AG04449 (cell line): ENCODE measurements at regions not wholly inside any gene's neighbourhood (a gene's known extent, or its start where the extent isn't known, plus 50 kb on each side); places are given as distances from the start of the nearest gene placed in this dataset.

Experiments used
- CTCF ChIA-PET: fragments of 350-600 bp; formaldehyde crosslinking; extraction: SDS; loops from one replicate; lab custom pipeline; 2021; ENCODE audit warnings: antibody characterized with exemption; lab: Yijun Ruan, JAX
- POLR2A ChIA-PET: fragments of 400-600, 350-600 bp; formaldehyde crosslinking; extraction: SDS; loops from one replicate; lab custom pipeline; 2020; ENCODE audit warnings: antibody characterized with exemption, inconsistent platforms; lab: Yijun Ruan, JAX
- DNase-seq: peaks from one replicate; pipeline ENCODE4 v3.0.0-alpha.2; 2010; ENCODE audit warnings: low read depth, low spot score
- H3K4me3 ChIP-seq: 2 replicates; pipeline ENCODE4 v1.5.1; 2011; ENCODE audit warnings: low read depth, mild to moderate bottlenecking, control low read depth, low read length
- TF ChIP-seq, protein P1 (sequence below): IDR thresholded peaks from one replicate; pipeline ENCODE4 v1.5.1; 2011; ENCODE audit warnings: mild to moderate bottlenecking, moderate library complexity, low read length, control low read depth, inconsistent platforms; ENCODE audit not compliant: insufficient read depth; ENCODE audit errors: missing control alignments

- H3K4me3 ChIP-seq, result no peak overlapping the region
- CTCF ChIA-PET, result no interaction called here
- POLR2A ChIA-PET, result no interaction called here
- TF ChIP-seq, protein P1, sequence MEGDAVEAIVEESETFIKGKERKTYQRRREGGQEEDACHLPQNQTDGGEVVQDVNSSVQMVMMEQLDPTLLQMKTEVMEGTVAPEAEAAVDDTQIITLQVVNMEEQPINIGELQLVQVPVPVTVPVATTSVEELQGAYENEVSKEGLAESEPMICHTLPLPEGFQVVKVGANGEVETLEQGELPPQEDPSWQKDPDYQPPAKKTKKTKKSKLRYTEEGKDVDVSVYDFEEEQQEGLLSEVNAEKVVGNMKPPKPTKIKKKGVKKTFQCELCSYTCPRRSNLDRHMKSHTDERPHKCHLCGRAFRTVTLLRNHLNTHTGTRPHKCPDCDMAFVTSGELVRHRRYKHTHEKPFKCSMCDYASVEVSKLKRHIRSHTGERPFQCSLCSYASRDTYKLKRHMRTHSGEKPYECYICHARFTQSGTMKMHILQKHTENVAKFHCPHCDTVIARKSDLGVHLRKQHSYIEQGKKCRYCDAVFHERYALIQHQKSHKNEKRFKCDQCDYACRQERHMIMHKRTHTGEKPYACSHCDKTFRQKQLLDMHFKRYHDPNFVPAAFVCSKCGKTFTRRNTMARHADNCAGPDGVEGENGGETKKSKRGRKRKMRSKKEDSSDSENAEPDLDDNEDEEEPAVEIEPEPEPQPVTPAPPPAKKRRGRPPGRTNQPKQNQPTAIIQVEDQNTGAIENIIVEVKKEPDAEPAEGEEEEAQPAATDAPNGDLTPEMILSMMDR, result no peak
- no peak for DNase-seq
Observed at GRCh38 chr1:239250353-239251035, 135.9 kb upstream of the CHRM3 start.

DNA sequence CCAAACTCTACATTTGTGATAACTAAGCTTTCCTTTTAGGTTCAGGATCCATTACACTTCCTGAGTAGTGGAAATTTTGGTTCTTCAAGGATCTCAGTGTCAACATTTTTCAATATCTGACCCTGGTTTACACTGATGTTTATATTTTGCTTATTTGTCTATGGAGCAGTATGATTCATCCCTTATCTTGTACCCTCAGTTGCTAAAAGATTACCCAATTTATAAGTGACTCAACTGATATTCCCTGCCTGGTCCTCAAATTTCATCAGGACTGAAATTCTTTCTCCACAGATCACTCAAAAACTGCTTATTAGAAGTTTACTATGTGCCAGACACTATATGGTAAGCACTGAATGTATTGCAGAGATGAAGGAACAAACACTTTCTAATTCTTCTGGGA is 139.1 kb upstream of the CHRM3 start:
- ChIA-PET POLR2A (no interaction called here), CTCF (no interaction called here)
- H3K4me3 ChIP-seq, result no peak overlapping the region
- no peak for DNase-seq
- TF ChIP-seq, protein P1, result no peak

DNA sequence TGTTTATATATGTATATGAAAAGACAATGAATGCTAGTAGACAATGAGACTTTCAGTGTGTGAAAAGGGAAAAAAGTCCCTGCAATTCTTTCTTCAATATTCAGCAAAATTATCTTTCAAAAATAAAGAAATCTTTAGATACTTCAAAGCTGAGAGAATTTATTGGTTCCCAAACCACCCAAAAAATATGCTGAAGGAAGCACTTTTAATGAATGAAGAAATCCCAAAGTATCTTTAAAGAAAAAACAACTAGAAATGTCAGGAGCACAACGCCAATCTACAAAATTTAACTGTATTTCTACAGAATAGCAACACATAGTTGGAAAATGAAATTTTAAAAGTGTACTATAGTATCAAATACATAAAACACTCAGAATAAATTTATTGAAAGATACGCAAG is 142.3 kb upstream of the CHRM3 start:
- H3K4me3 ChIP-seq, result no peak overlapping the region
- POLR2A ChIA-PET, result no interaction called here
- TF ChIP-seq, protein P1, result no peak
- no peak for DNase-seq
- CTCF ChIA-PET, result no interaction called here

DNA sequence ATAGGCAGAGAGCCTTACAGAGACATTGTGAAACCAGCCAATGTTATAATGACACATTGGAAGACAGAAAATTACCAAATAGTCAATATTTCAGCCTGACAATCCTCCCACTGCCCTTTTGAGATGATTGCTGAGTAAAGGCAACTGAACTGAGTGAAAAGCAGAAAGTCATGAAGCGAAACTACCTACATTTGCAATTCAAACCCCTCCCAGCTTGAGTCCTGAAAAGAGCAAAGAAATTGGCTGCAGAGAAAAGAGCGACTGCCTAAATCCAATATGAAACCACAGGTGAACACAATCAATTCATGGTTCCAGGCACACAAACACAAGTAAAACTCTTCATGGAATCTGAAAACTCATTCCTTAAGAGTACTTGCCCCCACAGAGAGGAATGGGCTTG is 143.4 kb upstream of the CHRM3 start:
- ChIA-PET POLR2A (no interaction called here), CTCF (no interaction called here)
- TF ChIP-seq, protein P1, result no peak
- no peak for DNase-seq
- no peak overlapping the region for H3K4me3 ChIP-seq

DNA sequence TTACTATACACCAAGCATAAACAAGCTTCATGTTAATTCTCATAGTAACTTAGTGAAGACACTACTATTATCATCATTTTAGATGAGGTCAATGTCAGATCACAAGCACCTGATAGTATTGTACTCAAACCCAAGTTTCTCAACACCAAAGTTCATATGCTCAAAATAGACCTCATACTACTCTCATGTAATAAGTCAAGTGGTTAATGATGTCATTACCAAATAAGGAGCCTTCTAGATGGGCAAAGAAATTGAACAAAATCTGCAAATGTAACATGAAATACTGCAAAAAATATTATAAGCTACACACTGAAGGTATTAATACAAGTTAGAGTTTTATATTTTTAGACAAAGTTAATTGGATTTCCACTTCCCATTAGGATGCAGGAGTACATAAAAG is 144.0 kb upstream of the CHRM3 start:
- ChIA-PET CTCF (no interaction called here), POLR2A (no interaction called here)
- no peak for DNase-seq
- TF ChIP-seq, protein P1, result no peak
- H3K4me3 ChIP-seq, result no peak overlapping the region

DNA sequence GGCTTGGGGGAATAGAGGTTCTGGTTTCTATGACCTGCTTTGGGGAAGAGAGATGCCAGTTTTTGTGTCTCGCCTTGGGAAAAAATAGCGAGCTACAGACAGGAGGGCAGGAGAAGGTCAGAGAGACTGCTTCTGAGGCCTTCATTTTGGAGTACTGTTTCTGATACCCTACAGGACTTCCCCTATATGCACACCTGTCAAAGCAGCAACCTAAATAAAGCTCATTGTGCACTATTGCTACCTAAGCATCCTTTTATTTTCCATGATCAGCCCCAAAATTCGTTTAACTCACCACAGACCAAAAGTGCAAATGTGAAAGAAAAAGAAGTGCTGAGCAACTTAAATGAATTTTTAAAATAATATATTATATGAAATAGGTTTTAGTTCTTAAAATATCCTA is 145.6 kb upstream of the CHRM3 start:
- POLR2A ChIA-PET, result no interaction called here
- no peak overlapping the region for H3K4me3 ChIP-seq
- CTCF ChIA-PET, result no interaction called here
- DNase-seq, result no peak
- TF ChIP-seq, protein P1, result no peak
